Activated T-helper 1 cell treated with anti-CD3 and anti-CD28 coated beads, Interleukin-12 subunit alpha, Interleukin-12 subunit beta, Interleukin-2, Interleukin-4 antibody, amounts not matched to agents 30 ng/mL and 10 ng/mL and 1 ng/mL, durations not matched to agents 14 hours and 24 hours and 36 hours (primary cell): ENCODE measurements at regions not wholly inside any gene's neighbourhood (a gene's known extent, or its start where the extent isn't known, plus 50 kb on each side); places are given as distances from the start of the nearest gene placed in this dataset.

Experiments
- DNase-seq: peaks from one replicate; pipeline ENCODE4 v3.0.0; 2021; ENCODE audit warnings: low spot score
- H3K27ac Mint-ChIP-seq: one replicate; pipeline ENCODE4 v1.8.0; 2021; ENCODE audit warnings: mild to moderate bottlenecking, mixed read lengths
- H3K27me3 Mint-ChIP-seq: one replicate; pipeline ENCODE4 v1.8.0; 2022; ENCODE audit warnings: mild to moderate bottlenecking, moderate library complexity, mixed read lengths; ENCODE audit not compliant: insufficient read depth
- H3K36me3 Mint-ChIP-seq: one replicate; pipeline ENCODE4 v1.8.0; 2021; ENCODE audit warnings: low read depth, mixed read lengths
- H3K4me1 Mint-ChIP-seq: one replicate; pipeline ENCODE4 v1.8.0; 2021; ENCODE audit warnings: low read depth, mixed read lengths
- H3K4me3 Mint-ChIP-seq: one replicate; pipeline ENCODE4 v1.8.0; 2021; ENCODE audit warnings: mild to moderate bottlenecking, moderate library complexity, mixed read lengths
- H3K9me3 Mint-ChIP-seq: one replicate; pipeline ENCODE4 v1.8.0; 2021; ENCODE audit warnings: mixed read lengths
- intact Hi-C: fragments of 100-400 bp; cut with micrococcal nuclease; formaldehyde crosslinking; loops from one replicate; pipeline ENCODE4 v1.15.1; 2024

GRCh38 chr11:72497731-72498130 is 63.4 kb upstream of the CLPB start:
- H3K9me3 Mint-ChIP-seq = peaks cover 8% of the 10 kb centered on the region
- H3K4me1 Mint-ChIP-seq = peaks cover 16% of the 10 kb centered on the region
- H3K36me3 Mint-ChIP-seq = no peaks in the 10 kb centered on the region
- H3K27ac Mint-ChIP-seq = no peak overlapping the region
- peaks cover 7% of the 10 kb centered on the region for H3K27me3 Mint-ChIP-seq
- intact Hi-C loops = no loop called here
- DNase-seq = no peak
- no peak overlapping the region for H3K4me3 Mint-ChIP-seq

- Mint-ChIP-seq H3K9me3 (no peaks in the 10 kb centered on the region), H3K27me3 (peaks cover 20% of the 10 kb centered on the region), H3K4me3 (no peak overlapping the region), H3K27ac (no peak overlapping the region), H3K36me3 (no peaks in the 10 kb centered on the region), H3K4me1 (peaks cover 16% of the 10 kb centered on the region)
- intact Hi-C loops = no loop called here
- no peak for DNase-seq
Measured at GRCh38 chr11:72494109-72494429, 59.7 kb upstream of the CLPB start.

GRCh38 chr11:72493426-72494108 is 59.2 kb upstream of the CLPB start:
- Mint-ChIP-seq H3K9me3 (no peaks in the 10 kb centered on the region), H3K27me3 (peaks cover 24% of the 10 kb centered on the region), H3K36me3 (no peaks in the 10 kb centered on the region), H3K27ac (no peak overlapping the region), H3K4me3 (no peak overlapping the region), H3K4me1 (peaks cover 16% of the 10 kb centered on the region)
- intact Hi-C loops = no loop called here
- no peak for DNase-seq

- intact Hi-C loops = no loop called here
- Mint-ChIP-seq H3K4me3 (no peak overlapping the region), H3K36me3 (no peaks in the 10 kb centered on the region), H3K27me3 (peaks cover 26% of the 10 kb centered on the region), H3K4me1 (peaks cover 16% of the 10 kb centered on the region), H3K27ac (no peak overlapping the region), H3K9me3 (no peaks in the 10 kb centered on the region)
- DNase-seq = no peak
Measured at GRCh38 chr11:72491001-72491400, 56.7 kb upstream of the CLPB start.
